SKM-1 treated with dmso at 0.1 percent for 144 hours (cell line): ENCODE measurements at regions not wholly inside any gene's neighbourhood (a gene's known extent, or its start where the extent isn't known, plus 50 kb on each side); places are given as distances from the start of the nearest gene placed in this dataset.
"Not testable (repeated sequence)": the region's sequence is repeated elsewhere in the genome, so short reads cannot be mapped to it uniquely, and the experiment has no call there.

Experiments
- DNase-seq: peaks from one replicate; lab custom pipeline; 2025; ENCODE audit not compliant: unreplicated experiment; lab: John Stamatoyannopoulos, UW

- DNase-seq = no peak
Observed at GRCh38 chr2:82224301-82224940, 1919.9 kb upstream of the LRRTM1 start.

- DNase-seq = no peak
Observed at GRCh38 chr2:82215212-82215611, 1910.7 kb upstream of the LRRTM1 start.

- DNase-seq = no peak
Observed at GRCh38 chr2:82199493-82199852, 1894.9 kb upstream of the LRRTM1 start.

- no peak for DNase-seq
Observed at GRCh38 chr2:82198809-82199492, 1894.4 kb upstream of the LRRTM1 start.

GRCh38 chr2:82182270-82182669, 1877.7 kb upstream of the LRRTM1 start:
- DNase-seq = no peak

GRCh38 chr2:82175210-82175609, 1870.7 kb upstream of the LRRTM1 start:
- DNase-seq = not testable (repeated sequence)

- DNase-seq = no peak
Observed at GRCh38 chr2:82172483-82172882, 1867.9 kb upstream of the LRRTM1 start.

- DNase-seq = no peak
Observed at GRCh38 chr2:82169379-82169778, 1864.8 kb upstream of the LRRTM1 start.

- no peak for DNase-seq
Observed at GRCh38 chr2:82165377-82165776, 1860.8 kb upstream of the LRRTM1 start.

- DNase-seq = no peak
Observed at GRCh38 chr2:82158150-82158549, 1853.6 kb upstream of the LRRTM1 start.

GRCh38 chr2:82155469-82155868, 1850.9 kb upstream of the LRRTM1 start:
- DNase-seq = no peak

GRCh38 chr2:82143343-82143742, 1838.8 kb upstream of the LRRTM1 start:
- DNase-seq = no peak

- no peak for DNase-seq
Observed at GRCh38 chr2:82139979-82140611, 1835.5 kb upstream of the LRRTM1 start.

GRCh38 chr2:82137441-82137840, 1832.9 kb upstream of the LRRTM1 start:
- no peak for DNase-seq

- DNase-seq = no peak
Observed at GRCh38 chr2:82128051-82128450, 1823.5 kb upstream of the LRRTM1 start.

GRCh38 chr2:82124629-82125028, 1820.1 kb upstream of the LRRTM1 start:
- no peak for DNase-seq

GRCh38 chr2:82120654-82121053, 1816.1 kb upstream of the LRRTM1 start:
- no peak for DNase-seq

- DNase-seq = no peak
Observed at GRCh38 chr2:82120115-82120514, 1815.6 kb upstream of the LRRTM1 start.

- DNase-seq = no peak
Observed at GRCh38 chr2:82109418-82109817, 1804.9 kb upstream of the LRRTM1 start.

- no peak for DNase-seq
Observed at GRCh38 chr2:82098617-82099016, 1794.1 kb upstream of the LRRTM1 start.

GRCh38 chr2:82089518-82089917, 1785.0 kb upstream of the LRRTM1 start:
- no peak for DNase-seq

GRCh38 chr2:82084679-82085392, 1780.3 kb upstream of the LRRTM1 start:
- DNase-seq = no peak
